ENCODE measurements at regions not wholly inside any gene's neighbourhood (a gene's known extent, or its start where the extent isn't known, plus 50 kb on each side); places are given as distances from the start of the nearest gene placed in this dataset.

DNA sequence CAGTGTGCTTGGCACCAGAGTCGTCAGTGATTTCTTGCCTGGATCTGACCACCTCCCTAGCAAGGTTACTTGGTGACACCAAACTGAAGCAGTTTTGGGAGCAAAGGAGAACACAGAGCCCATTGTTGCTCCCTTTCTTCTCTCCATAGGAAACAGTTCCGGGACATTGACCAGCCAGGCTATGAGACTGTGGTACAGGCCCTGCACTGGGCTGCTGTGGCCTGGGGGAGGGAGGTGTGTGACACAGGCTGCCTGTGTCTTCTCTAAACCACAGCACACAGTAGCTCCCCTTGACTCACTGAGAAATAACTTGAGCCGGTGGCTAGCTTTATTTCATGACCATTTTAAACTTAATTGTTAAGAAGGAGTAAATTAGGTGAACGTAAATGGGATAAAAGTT is 214.8 kb upstream of the UBL3 start:
- WGBS = 85% methylated on average over 4 of the region's 4 CpGs
- Histone ChIP-seq H3K4me3 (ENCODE audit: low read depth in 1 of 3, low read length in 3 of 3) (no peak overlapping the region), H3K36me3 (ENCODE audit: control insufficient read depth in 4 of 4, insufficient read depth in 3 of 4, low read depth in 1 of 4, low read length in 3 of 4) (no peaks in the 10 kb centered on the region), H3K9ac (ENCODE audit: low read depth in 1 of 2, low read length in 2 of 2) (no peak overlapping the region), H3K27ac (ENCODE audit: low read depth in 1 of 2, low read length in 2 of 2) (no peak overlapping the region), H3K9me3 (ENCODE audit: control insufficient read depth in 4 of 4, low read length in 3 of 4) (no peaks in the 10 kb centered on the region), H3K27me3 (ENCODE audit: control insufficient read depth in 4 of 4, insufficient read depth in 4 of 4, low read length in 3 of 4) (no peaks in the 10 kb centered on the region), H3K4me1 (ENCODE audit: control insufficient read depth in 4 of 4, insufficient read depth in 4 of 4, low read length in 3 of 4) (no peaks in the 10 kb centered on the region)
- TF ChIP-seq GABPA (IDR thresholded peaks at IDR 0.05 in 1 of 2, conservative IDR thresholded peaks at IDR 0.05 in 1 of 2) = no peak
- no peak for TF ChIP-seq FOXA1 (IDR thresholded peaks at IDR 0.05)
- TF ChIP-seq TAF1 (conservative IDR thresholded peaks at IDR 0.05) = no peak
- TF ChIP-seq, protein P1, sequence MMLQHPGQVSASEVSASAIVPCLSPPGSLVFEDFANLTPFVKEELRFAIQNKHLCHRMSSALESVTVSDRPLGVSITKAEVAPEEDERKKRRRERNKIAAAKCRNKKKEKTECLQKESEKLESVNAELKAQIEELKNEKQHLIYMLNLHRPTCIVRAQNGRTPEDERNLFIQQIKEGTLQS (IDR thresholded peaks at IDR 0.05) = no peak
- TF ChIP-seq, protein P2, sequence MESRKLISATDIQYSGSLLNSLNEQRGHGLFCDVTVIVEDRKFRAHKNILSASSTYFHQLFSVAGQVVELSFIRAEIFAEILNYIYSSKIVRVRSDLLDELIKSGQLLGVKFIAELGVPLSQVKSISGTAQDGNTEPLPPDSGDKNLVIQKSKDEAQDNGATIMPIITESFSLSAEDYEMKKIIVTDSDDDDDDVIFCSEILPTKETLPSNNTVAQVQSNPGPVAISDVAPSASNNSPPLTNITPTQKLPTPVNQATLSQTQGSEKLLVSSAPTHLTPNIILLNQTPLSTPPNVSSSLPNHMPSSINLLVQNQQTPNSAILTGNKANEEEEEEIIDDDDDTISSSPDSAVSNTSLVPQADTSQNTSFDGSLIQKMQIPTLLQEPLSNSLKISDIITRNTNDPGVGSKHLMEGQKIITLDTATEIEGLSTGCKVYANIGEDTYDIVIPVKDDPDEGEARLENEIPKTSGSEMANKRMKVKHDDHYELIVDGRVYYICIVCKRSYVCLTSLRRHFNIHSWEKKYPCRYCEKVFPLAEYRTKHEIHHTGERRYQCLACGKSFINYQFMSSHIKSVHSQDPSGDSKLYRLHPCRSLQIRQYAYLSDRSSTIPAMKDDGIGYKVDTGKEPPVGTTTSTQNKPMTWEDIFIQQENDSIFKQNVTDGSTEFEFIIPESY (IDR thresholded peaks at IDR 0.05) = no peak
- no peak for DNase-seq (ENCODE audit: low spot score)

DNA sequence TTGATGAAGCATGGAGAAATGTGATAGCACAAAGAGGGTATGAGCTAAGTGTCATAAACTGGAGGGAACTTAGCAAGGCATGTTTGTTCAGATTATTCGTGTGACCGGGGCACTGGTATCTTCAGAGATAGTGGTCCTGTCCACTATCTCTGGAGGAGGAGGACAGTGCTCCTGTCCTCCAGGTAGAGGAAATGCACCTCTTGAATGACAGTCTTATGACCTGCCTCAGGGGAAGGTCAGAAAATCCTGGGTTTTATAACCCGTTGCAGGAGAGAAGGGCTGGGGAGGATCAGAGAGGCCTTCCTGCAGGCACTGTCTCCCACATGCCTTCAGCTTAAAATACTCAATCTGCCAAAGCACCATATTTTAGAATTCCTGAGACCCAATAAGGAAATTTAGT is 213.5 kb upstream of the UBL3 start:
- no peaks in the 10 kb centered on the region for H3K36me3 ChIP-seq (ENCODE audit: control insufficient read depth in 4 of 4, insufficient read depth in 3 of 4, low read depth in 1 of 4, low read length in 3 of 4)
- no peak for DNase-seq (ENCODE audit: low spot score)
- no peak overlapping the region for H3K9ac ChIP-seq (ENCODE audit: low read depth in 1 of 2, low read length in 2 of 2)
- 87% methylated on average over 3 of the region's 3 CpGs for WGBS
- H3K27me3 ChIP-seq (ENCODE audit: control insufficient read depth in 4 of 4, insufficient read depth in 4 of 4, low read length in 3 of 4) = no peaks in the 10 kb centered on the region
- TF ChIP-seq HNF4A (conservative IDR thresholded peaks at IDR 0.05) = no peak
- TF ChIP-seq EGR1 (IDR thresholded peaks at IDR 0.05; ENCODE audit: low read depth in 2 of 2) = no peak
- no peak for TF ChIP-seq FOXA1 (IDR thresholded peaks at IDR 0.05)
- TF ChIP-seq, protein P2 (IDR thresholded peaks at IDR 0.05) = no peak
- TF ChIP-seq RXRA (IDR thresholded peaks at IDR 0.05) = no peak
- no peak for TF ChIP-seq YY1 (IDR thresholded peaks at IDR 0.05)
- TF ChIP-seq JUND (IDR thresholded peaks at IDR 0.05) = no peak
- TF ChIP-seq, protein P3, sequence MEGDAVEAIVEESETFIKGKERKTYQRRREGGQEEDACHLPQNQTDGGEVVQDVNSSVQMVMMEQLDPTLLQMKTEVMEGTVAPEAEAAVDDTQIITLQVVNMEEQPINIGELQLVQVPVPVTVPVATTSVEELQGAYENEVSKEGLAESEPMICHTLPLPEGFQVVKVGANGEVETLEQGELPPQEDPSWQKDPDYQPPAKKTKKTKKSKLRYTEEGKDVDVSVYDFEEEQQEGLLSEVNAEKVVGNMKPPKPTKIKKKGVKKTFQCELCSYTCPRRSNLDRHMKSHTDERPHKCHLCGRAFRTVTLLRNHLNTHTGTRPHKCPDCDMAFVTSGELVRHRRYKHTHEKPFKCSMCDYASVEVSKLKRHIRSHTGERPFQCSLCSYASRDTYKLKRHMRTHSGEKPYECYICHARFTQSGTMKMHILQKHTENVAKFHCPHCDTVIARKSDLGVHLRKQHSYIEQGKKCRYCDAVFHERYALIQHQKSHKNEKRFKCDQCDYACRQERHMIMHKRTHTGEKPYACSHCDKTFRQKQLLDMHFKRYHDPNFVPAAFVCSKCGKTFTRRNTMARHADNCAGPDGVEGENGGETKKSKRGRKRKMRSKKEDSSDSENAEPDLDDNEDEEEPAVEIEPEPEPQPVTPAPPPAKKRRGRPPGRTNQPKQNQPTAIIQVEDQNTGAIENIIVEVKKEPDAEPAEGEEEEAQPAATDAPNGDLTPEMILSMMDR (IDR thresholded peaks at IDR 0.05; ENCODE audit: low read depth, low read length, missing input control) = no peak
- no peak for TF ChIP-seq NR2F2 (IDR thresholded peaks at IDR 0.05)
- TF ChIP-seq RAD21 (IDR thresholded peaks at IDR 0.05) = no peak
- TF ChIP-seq, protein P1 (IDR thresholded peaks at IDR 0.05) = no peak
- no peak overlapping the region for H3K4me3 ChIP-seq (ENCODE audit: low read depth in 1 of 3, low read length in 3 of 3)
- no peaks in the 10 kb centered on the region for H3K4me1 ChIP-seq (ENCODE audit: control insufficient read depth in 4 of 4, insufficient read depth in 4 of 4, low read length in 3 of 4)
- no peaks in the 10 kb centered on the region for H3K9me3 ChIP-seq (ENCODE audit: control insufficient read depth in 4 of 4, low read length in 3 of 4)
- H3K27ac ChIP-seq (ENCODE audit: low read depth in 1 of 2, low read length in 2 of 2) = no peak overlapping the region

All from liver (tissue), 8 donors.